ENCODE measurements at regions not wholly inside any gene's neighbourhood (a gene's known extent, or its start where the extent isn't known, plus 50 kb on each side); places are given as distances from the start of the nearest gene placed in this dataset.

DNA sequence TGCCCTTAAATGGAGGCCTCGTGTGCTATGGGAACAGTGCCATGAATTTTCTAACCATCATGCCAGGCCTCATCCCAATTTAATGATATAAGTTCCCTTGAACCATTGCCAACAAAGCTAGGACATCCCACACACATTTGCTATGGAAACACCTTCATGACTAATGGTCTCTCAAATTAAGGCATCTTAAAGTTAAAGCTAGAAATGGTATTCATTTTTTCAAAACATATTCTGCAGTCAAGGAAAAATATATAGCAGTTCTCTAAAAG lies 117.3 kb downstream of the BTG1 start:
- Histone ChIP-seq H3K36me3 (ENCODE audit: control insufficient read depth in 4 of 4, insufficient read depth in 3 of 4, low read depth in 1 of 4, low read length in 3 of 4) (no peaks in the 10 kb centered on the region), H3K9ac (ENCODE audit: low read depth in 1 of 2, low read length in 2 of 2) (no peak overlapping the region), H3K4me3 (ENCODE audit: low read depth in 1 of 3, low read length in 3 of 3) (no peak overlapping the region), H3K4me1 (ENCODE audit: control insufficient read depth in 4 of 4, insufficient read depth in 4 of 4, low read length in 3 of 4) (no peaks in the 10 kb centered on the region), H3K27ac (ENCODE audit: low read depth in 1 of 2, low read length in 2 of 2) (no peak overlapping the region), H3K9me3 (ENCODE audit: control insufficient read depth in 4 of 4, low read length in 3 of 4) (no peaks in the 10 kb centered on the region), H3K27me3 (ENCODE audit: control insufficient read depth in 4 of 4, insufficient read depth in 4 of 4, low read length in 3 of 4) (no peaks in the 10 kb centered on the region)
- TF ChIP-seq EGR1 (IDR thresholded peaks at IDR 0.05; ENCODE audit: low read depth in 2 of 2) (no peak), NR2F2 (IDR thresholded peaks at IDR 0.05) (no peak), GABPA (IDR thresholded peaks at IDR 0.05 in 1 of 2, conservative IDR thresholded peaks at IDR 0.05 in 1 of 2) (no peak)
- TF ChIP-seq, protein P1, sequence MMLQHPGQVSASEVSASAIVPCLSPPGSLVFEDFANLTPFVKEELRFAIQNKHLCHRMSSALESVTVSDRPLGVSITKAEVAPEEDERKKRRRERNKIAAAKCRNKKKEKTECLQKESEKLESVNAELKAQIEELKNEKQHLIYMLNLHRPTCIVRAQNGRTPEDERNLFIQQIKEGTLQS (IDR thresholded peaks at IDR 0.05): no peak
- TF ChIP-seq, protein P2, sequence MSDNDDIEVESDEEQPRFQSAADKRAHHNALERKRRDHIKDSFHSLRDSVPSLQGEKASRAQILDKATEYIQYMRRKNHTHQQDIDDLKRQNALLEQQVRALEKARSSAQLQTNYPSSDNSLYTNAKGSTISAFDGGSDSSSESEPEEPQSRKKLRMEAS (IDR thresholded peaks at IDR 0.05): no peak
- TF ChIP-seq, protein P3, sequence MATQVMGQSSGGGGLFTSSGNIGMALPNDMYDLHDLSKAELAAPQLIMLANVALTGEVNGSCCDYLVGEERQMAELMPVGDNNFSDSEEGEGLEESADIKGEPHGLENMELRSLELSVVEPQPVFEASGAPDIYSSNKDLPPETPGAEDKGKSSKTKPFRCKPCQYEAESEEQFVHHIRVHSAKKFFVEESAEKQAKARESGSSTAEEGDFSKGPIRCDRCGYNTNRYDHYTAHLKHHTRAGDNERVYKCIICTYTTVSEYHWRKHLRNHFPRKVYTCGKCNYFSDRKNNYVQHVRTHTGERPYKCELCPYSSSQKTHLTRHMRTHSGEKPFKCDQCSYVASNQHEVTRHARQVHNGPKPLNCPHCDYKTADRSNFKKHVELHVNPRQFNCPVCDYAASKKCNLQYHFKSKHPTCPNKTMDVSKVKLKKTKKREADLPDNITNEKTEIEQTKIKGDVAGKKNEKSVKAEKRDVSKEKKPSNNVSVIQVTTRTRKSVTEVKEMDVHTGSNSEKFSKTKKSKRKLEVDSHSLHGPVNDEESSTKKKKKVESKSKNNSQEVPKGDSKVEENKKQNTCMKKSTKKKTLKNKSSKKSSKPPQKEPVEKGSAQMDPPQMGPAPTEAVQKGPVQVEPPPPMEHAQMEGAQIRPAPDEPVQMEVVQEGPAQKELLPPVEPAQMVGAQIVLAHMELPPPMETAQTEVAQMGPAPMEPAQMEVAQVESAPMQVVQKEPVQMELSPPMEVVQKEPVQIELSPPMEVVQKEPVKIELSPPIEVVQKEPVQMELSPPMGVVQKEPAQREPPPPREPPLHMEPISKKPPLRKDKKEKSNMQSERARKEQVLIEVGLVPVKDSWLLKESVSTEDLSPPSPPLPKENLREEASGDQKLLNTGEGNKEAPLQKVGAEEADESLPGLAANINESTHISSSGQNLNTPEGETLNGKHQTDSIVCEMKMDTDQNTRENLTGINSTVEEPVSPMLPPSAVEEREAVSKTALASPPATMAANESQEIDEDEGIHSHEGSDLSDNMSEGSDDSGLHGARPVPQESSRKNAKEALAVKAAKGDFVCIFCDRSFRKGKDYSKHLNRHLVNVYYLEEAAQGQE (IDR thresholded peaks at IDR 0.05): no peak
- 74% methylated on average over 1 of the region's 1 CpG for WGBS
- DNase-seq (ENCODE audit: low spot score): no peak

- H3K36me3 ChIP-seq (ENCODE audit: control insufficient read depth in 4 of 4, insufficient read depth in 3 of 4, low read depth in 1 of 4, low read length in 3 of 4): no peaks in the 10 kb centered on the region
- no peaks in the 10 kb centered on the region for H3K4me1 ChIP-seq (ENCODE audit: control insufficient read depth in 4 of 4, insufficient read depth in 4 of 4, low read length in 3 of 4)
- DNase-seq (ENCODE audit: low spot score): no peak
- no peak overlapping the region for H3K9ac ChIP-seq (ENCODE audit: low read depth in 1 of 2, low read length in 2 of 2)
- H3K27me3 ChIP-seq (ENCODE audit: control insufficient read depth in 4 of 4, insufficient read depth in 4 of 4, low read length in 3 of 4): no peaks in the 10 kb centered on the region
- no peak overlapping the region for H3K27ac ChIP-seq (ENCODE audit: low read depth in 1 of 2, low read length in 2 of 2)
- H3K9me3 ChIP-seq (ENCODE audit: control insufficient read depth in 4 of 4, low read length in 3 of 4): no peaks in the 10 kb centered on the region
- 87% methylated on average over 4 of the region's 4 CpGs for WGBS
- H3K4me3 ChIP-seq (ENCODE audit: low read depth in 1 of 3, low read length in 3 of 3): no peak overlapping the region
- TF ChIP-seq, protein P1 (IDR thresholded peaks at IDR 0.05): no peak
These were observed 117.8 kb downstream of the BTG1 start for GRCh38 chr12:92027701-92028440.

DNA sequence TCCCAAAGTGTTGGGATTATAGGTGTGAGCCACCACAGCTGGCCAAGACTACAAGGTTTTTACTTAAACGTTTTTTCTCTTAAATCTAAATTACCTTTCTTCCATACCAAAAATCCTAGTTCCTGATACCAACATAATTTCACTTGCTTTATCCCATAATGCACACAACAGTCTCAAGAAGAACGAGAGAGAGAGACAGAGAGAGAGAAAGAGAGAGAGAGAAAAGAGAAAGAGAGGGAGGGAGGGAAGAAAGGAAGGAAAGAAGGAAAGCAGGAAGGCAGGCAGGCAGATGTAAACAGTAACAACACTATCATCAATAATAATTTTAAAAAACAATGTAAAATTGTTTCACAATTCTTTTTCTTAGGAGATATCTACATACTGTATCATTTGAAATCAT lies 118.4 kb downstream of the BTG1 start:
- H3K27ac ChIP-seq (ENCODE audit: low read depth in 1 of 2, low read length in 2 of 2): no peak overlapping the region
- WGBS: 82% methylated on average over 2 of the region's 2 CpGs
- no peak for TF ChIP-seq TAF1 (conservative IDR thresholded peaks at IDR 0.05)

More for the DNA sequence above, 118.4 kb downstream of the BTG1 start:
- DNase-seq (ENCODE audit: low spot score): no peak
- Histone ChIP-seq H3K36me3 (ENCODE audit: control insufficient read depth in 4 of 4, insufficient read depth in 3 of 4, low read depth in 1 of 4, low read length in 3 of 4) (no peaks in the 10 kb centered on the region), H3K9ac (ENCODE audit: low read depth in 1 of 2, low read length in 2 of 2) (no peak overlapping the region), H3K4me1 (ENCODE audit: control insufficient read depth in 4 of 4, insufficient read depth in 4 of 4, low read length in 3 of 4) (no peaks in the 10 kb centered on the region), H3K27me3 (ENCODE audit: control insufficient read depth in 4 of 4, insufficient read depth in 4 of 4, low read length in 3 of 4) (no peaks in the 10 kb centered on the region), H3K9me3 (ENCODE audit: control insufficient read depth in 4 of 4, low read length in 3 of 4) (no peaks in the 10 kb centered on the region), H3K4me3 (ENCODE audit: low read depth in 1 of 3, low read length in 3 of 3) (no peak overlapping the region)

Data from liver (tissue), 7 donors.